ENCODE measurements at regions not wholly inside any gene's neighbourhood (a gene's known extent, or its start where the extent isn't known, plus 50 kb on each side); places are given as distances from the start of the nearest gene placed in this dataset.

GRCh38 chr10:65808687-65809333 is 1117.0 kb upstream of the LRRTM3 start:
- DNase-seq (ENCODE audit: low read depth): no peak

DNA sequence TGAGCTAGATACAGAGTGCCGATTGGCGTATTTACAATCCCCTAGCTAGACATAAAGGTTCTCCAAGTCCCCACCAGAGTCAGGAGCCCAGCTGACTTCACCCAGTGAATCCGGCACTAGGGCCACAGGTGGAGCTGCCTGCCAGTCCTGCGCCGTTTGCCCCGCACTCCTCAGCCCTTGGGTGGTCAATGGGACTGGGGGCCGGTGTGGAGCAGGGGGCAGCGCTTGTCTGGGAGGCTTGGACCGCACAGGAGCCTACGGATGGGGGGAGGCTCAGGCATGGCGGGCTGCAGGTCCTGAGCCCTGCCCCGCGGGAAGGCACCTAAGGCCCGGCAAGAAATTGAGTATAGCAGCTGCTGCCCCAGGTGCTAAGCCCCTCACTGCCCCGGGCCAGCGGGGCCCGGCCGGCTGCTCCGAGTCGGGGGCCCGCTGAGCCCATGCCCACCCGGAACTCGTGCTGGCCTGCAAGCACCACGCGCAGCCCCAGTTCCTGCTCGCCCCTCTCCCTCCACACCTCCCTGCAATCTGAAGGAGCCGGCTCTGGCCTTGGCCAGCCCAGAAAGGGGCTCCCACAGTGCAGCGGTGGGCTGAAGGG is 1113.8 kb upstream of the LRRTM3 start:
- no peak for DNase-seq (ENCODE audit: low read depth)

GRCh38 chr10:65816536-65816935 is 1109.3 kb upstream of the LRRTM3 start:
- DNase-seq (ENCODE audit: low read depth): no peak

DNA sequence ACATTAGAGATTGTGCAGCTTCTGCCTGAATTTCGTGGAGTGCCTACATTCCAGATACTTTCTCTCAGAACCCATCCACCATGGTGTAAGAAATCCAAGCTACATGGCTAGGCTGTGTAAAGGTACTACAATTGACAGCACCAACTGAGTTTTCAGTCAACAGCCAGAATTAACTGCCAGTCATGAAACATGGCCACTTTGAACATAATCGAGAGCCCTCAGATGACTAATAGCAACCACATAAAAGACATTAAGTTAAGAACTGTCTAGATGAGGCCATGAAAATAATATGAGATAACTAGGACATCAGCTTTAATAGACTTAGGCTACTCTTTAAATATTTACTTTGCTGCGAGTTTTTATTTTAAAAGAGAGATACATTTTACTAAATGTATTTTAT is 1106.8 kb upstream of the LRRTM3 start:
- peak; percentile 46 for DNase-seq (ENCODE audit: low read depth)

DNA sequence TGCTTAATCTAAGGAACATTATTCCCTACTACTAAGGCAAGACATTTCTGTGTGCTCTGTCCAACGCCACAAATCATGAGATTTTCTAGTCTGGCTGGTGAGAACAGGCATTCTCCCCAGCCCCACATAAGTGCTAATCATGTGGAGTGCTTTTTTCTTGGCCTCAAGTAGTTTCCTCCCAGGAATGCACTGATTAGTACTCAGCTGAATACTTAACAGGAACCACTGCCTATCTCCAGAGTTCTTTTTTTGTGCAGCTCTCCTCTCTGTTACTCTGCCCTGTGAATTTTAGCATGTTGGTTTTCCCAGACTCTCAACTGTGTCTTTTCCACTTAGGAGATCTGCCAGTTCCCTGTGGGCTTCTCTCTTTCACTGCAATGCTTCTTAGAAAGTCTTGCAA is 1098.5 kb upstream of the LRRTM3 start:
- peak; percentile 5 for DNase-seq (ENCODE audit: low read depth)

DNA sequence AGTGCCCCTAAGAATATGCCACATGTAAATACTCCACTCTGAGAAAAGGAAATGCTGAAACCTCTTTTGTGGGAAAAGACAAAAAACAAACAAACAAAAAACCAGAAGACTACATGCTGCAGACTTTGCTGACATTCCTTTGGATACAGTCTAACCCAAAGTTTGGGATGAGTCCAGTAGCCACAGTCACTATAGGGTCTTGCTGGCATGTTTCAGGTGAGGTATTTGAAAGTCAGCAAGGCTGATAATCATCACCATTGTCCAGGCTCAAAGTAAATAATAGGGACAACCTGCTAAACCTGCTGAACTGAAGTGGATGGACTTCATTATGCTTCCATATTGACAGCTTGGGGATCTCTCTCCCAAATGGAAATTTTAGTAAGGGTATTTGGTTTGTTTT is 1087.0 kb upstream of the LRRTM3 start:
- no peak for DNase-seq (ENCODE audit: low read depth)

DNA sequence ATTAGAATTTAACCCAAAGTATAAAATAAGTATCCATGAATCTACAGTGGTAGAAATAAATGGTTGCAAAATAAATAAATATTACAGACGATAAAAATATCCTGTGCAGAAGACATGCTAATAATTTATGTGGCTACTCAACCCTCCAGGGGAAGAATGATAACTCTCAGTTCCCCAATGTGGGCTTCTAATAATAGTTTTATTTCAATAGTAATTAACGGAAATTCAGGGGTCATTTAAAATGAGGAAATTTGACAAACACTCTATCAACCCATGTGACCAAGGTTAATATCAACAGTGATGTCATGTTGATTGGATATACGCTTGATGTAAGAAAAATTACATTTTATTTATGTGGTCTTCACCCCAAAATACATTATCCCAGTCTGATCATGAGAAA is 1082.6 kb upstream of the LRRTM3 start:
- no peak for DNase-seq (ENCODE audit: low read depth)

DNA sequence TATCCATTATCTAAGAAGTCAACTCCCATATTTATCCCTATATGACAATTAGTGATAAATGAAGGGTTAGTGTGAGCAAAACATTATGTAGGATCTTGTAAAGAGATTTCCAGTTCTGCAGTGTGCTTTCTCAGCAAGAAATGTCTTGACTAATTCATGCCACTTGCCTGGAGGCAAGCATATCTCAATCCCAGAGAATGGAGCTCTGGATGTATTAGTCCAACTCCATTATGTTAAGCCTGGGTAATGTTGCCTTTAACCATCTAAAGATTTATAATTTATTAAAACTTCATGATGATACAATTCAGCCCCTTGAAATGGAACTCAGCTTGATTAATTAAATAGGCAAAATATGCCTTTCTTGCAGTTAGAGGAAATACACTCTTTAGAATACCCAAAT is 1079.9 kb upstream of the LRRTM3 start:
- no peak for DNase-seq (ENCODE audit: low read depth)

DNA sequence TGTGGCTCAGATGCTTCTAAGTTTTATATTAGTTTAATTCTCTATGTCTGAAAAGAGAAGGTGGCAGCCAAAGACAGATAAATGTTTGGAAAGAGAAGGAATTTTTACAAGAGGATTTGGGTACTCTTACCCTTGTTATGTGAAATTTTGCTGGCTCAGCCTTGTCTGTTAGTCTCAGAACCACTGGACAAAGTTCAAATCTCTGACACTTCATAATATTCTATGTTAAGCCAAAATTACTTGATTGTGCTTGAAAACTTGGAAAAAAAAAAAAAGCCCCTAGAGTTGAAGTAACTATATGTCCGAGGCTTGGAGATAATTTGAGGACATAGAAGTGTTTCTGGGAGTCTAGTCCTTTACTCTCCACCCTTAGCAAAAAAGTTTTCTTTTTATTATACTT is 1079.3 kb upstream of the LRRTM3 start:
- DNase-seq (ENCODE audit: low read depth): no peak

- no peak for DNase-seq (ENCODE audit: low read depth)
These were observed 1078.9 kb upstream of the LRRTM3 start for GRCh38 chr10:65846949-65847348.

DNA sequence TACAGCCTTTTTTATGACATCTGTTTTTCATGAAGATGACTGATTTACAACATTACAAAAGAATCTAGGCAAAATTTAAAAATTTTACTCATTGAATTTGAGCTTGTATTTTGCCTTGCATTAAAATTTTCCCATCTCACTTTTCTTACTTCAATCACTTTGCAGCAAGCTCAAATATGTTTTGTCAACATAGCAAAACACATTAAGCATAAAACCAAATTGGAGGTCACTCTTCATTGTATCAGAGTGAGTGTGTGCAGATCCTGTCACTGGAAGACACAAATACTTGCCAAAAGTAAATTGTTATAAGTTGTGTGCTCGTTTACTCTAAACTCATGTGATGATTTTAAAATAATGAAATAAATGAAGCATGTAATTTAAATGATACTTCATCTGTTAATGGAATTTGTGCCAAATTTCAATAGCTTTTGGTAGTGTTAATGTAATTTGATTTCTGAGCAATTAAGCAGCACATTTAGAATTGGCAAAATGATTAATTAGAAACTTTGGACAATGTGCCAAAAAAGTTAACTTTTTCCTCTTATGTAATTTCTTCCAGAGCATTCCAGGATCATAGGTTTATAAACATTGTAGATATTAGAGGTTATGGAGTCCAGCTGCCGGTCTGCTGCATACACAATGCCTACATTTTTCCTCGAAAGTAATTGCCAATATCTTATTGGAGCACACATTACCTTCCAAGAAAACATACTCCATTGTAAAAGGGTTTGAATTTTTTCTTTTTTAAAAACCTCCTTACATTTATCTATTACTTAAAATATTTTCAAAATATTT is 1078.2 kb upstream of the LRRTM3 start:
- no peak for DNase-seq (ENCODE audit: low read depth)

DNA sequence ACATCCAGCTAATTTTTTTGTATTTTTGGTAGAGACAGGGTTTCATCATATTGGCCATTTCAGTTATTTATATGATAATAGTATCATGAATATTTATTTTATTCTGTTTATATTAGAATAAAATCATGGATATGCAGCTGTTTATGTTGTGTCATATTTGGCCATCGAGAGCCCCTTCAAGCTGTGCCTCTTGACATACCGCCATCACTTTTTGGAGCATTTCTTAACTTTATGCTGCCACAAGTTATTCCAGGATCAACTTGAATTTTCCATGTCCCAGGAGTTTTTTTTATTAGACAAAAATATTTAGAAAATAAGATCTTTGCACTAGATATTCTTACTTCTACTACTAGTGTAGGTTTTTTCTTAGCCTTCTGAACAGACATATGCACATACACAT is 1067.0 kb upstream of the LRRTM3 start:
- DNase-seq (ENCODE audit: low read depth): no peak

- DNase-seq (ENCODE audit: low read depth): peak; percentile 39
These were observed 1064.6 kb upstream of the LRRTM3 start for GRCh38 chr10:65861249-65861648.
